Suprapubic skin (tissue), 2 donors: ENCODE measurements at regions not wholly inside any gene's neighbourhood (a gene's known extent, or its start where the extent isn't known, plus 50 kb on each side); places are given as distances from the start of the nearest gene placed in this dataset.

Source experiments
- EP300 ChIP-seq: sonication (generic); formaldehyde crosslinking; IDR thresholded peaks from one replicate; pipeline ENCODE4 v1.6.1; 2017; ENCODE audit warnings: antibody characterized with exemption
- POLR2A ChIP-seq, 2 donors: fragments of 450-650 bp; IDR thresholded peaks; one replicate each; pipeline ENCODE4 v1.6.1; 2017; ENCODE audit warnings: antibody characterized with exemption in 2 of 2, mild to moderate bottlenecking in 2 of 2, moderate library complexity in 2 of 2

GRCh38 chr18:78634061-78634696, 345.4 kb upstream of the SALL3 start:
- TF ChIP-seq EP300 (no peak), POLR2A (IDR thresholded peaks at IDR 0.05) (no peak)
